ENCODE measurements at regions not wholly inside any gene's neighbourhood (a gene's known extent, or its start where the extent isn't known, plus 50 kb on each side); places are given as distances from the start of the nearest gene placed in this dataset.

GRCh38 chr7:17038783-17039170, 157.0 kb upstream of the AGR3 start:
- no peak for DNase-seq
- Histone ChIP-seq H3K4me3 (ENCODE audit: low read depth, low read length) (no peak overlapping the region), H3K27me3 (replicated peaks) (no peaks in the 10 kb centered on the region), H3K27ac (no peak overlapping the region), H3K36me3 (replicated peaks) (no peaks in the 10 kb centered on the region)
- in situ Hi-C loops (cut with HindIII; ENCODE audit: low pct_ligation_motif_present, low sequenced_read_pairs): no loop called here
- TF ChIP-seq CTCF (IDR thresholded peaks at IDR 0.05; ENCODE audit: low read depth, low read length, missing control alignments): no peak

- Histone ChIP-seq H3K36me3 (replicated peaks) (no peaks in the 10 kb centered on the region), H3K27ac (no peak overlapping the region), H3K27me3 (replicated peaks) (no peaks in the 10 kb centered on the region), H3K4me3 (ENCODE audit: low read depth, low read length) (no peak overlapping the region)
- no peak for DNase-seq
- TF ChIP-seq CTCF (IDR thresholded peaks at IDR 0.05; ENCODE audit: low read depth, low read length, missing control alignments): no peak
- in situ Hi-C loops (cut with HindIII; ENCODE audit: low pct_ligation_motif_present, low sequenced_read_pairs): no loop called here
Measured at GRCh38 chr7:17039372-17039771, 157.6 kb upstream of the AGR3 start.

GRCh38 chr7:17040716-17041115, 158.9 kb upstream of the AGR3 start:
- Histone ChIP-seq H3K27ac (peak overlapping the region; percentile 70), H3K27me3 (replicated peaks) (no peaks in the 10 kb centered on the region), H3K36me3 (replicated peaks) (no peaks in the 10 kb centered on the region), H3K4me3 (ENCODE audit: low read depth, low read length) (no peak overlapping the region)
- in situ Hi-C loops (cut with HindIII; ENCODE audit: low pct_ligation_motif_present, low sequenced_read_pairs): no loop called here
- no peak for DNase-seq
- no peak for TF ChIP-seq CTCF (IDR thresholded peaks at IDR 0.05; ENCODE audit: low read depth, low read length, missing control alignments)

GRCh38 chr7:17041324-17041723, 159.5 kb upstream of the AGR3 start:
- peak; percentile 86 for DNase-seq
- Histone ChIP-seq H3K27me3 (replicated peaks) (no peaks in the 10 kb centered on the region), H3K36me3 (replicated peaks) (no peaks in the 10 kb centered on the region), H3K4me3 (ENCODE audit: low read depth, low read length) (no peak overlapping the region), H3K27ac (peak overlapping the region; percentile 70)
- in situ Hi-C loops (cut with HindIII; ENCODE audit: low pct_ligation_motif_present, low sequenced_read_pairs): no loop called here
- TF ChIP-seq CTCF (IDR thresholded peaks at IDR 0.05; ENCODE audit: low read depth, low read length, missing control alignments): no peak

GRCh38 chr7:17042211-17042610, 160.4 kb upstream of the AGR3 start:
- in situ Hi-C loops (cut with HindIII; ENCODE audit: low pct_ligation_motif_present, low sequenced_read_pairs): no loop called here
- Histone ChIP-seq H3K27me3 (replicated peaks) (no peaks in the 10 kb centered on the region), H3K36me3 (replicated peaks) (no peaks in the 10 kb centered on the region), H3K27ac (peak overlapping the region; percentile 70), H3K4me3 (ENCODE audit: low read depth, low read length) (no peak overlapping the region)
- no peak for DNase-seq
- no peak for TF ChIP-seq CTCF (IDR thresholded peaks at IDR 0.05; ENCODE audit: low read depth, low read length, missing control alignments)

All from brain microvascular endothelial cell (primary cell).